ENCODE measurements at regions not wholly inside any gene's neighbourhood (a gene's known extent, or its start where the extent isn't known, plus 50 kb on each side); places are given as distances from the start of the nearest gene placed in this dataset.

GRCh38 chr11:112785149-112785548, 176.1 kb upstream of the NCAM1 start:
- H3K36me3 ChIP-seq (ENCODE audit: control insufficient read depth in 2 of 3, insufficient read depth in 3 of 3, low read length in 3 of 3), result no peaks in the 10 kb centered on the region
- no peaks in the 10 kb centered on the region for H3K4me1 ChIP-seq (ENCODE audit: control insufficient read depth in 2 of 2, insufficient read depth in 2 of 2, low read length in 2 of 2)
- Mint-ChIP-seq H3K4me1 (no peaks in the 10 kb centered on the region), H3K4me3 (no peak overlapping the region), H3K36me3 (no peaks in the 10 kb centered on the region), H3K27ac (no peak overlapping the region), H3K27me3 (peaks cover 0 to 23% (median 9%) of the 10 kb centered on the region in 5 donors), H3K9me3 (peaks cover 0 to 4% (median 0%) of the 10 kb centered on the region in 11 donors)
- ChIA-PET CTCF (no interaction called here), POLR2A (no interaction called here)
- no peak overlapping the region for H3K4me3 ChIP-seq (ENCODE audit: low read length)
- H3K9me3 ChIP-seq (ENCODE audit: control insufficient read depth in 2 of 3, low read length in 3 of 3), result no peaks in the 10 kb centered on the region
- H3K27ac ChIP-seq (ENCODE audit: low read depth, low read length), result no peak overlapping the region
- intact Hi-C loops (cut with micrococcal nuclease), result no loop called here
- ATAC-seq (no peak), DNase-seq (no peak)
- no peaks in the 10 kb centered on the region for H3K27me3 ChIP-seq (ENCODE audit: control insufficient read depth in 2 of 2, insufficient read depth in 2 of 2, low read length in 2 of 2)

DNA sequence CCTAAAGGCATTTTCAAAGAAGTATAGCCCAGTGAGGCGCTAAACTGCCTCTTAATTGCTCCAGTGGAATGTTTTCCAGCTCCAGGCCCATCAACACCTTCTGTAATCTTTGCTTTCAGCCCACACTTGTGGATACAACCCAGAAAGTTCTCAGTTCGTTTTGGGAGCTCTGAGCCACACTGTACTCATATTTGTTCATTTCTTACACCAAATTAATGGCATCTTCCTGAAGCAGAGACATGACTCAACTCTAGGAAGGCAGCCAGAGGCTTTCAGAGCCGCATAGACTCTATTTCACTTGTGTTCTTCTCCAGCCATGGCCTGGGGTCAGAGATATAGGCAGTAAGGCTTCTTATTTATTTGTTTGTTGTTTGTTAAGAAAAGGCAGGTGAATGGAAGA, 175.5 kb upstream of the NCAM1 start:
- no peaks in the 10 kb centered on the region for H3K36me3 Mint-ChIP-seq
- H3K27me3 ChIP-seq (ENCODE audit: control insufficient read depth in 2 of 2, insufficient read depth in 2 of 2, low read length in 2 of 2), result no peaks in the 10 kb centered on the region
- H3K27ac Mint-ChIP-seq, result no peak overlapping the region
- H3K27ac ChIP-seq (ENCODE audit: low read depth, low read length), result no peak overlapping the region
- H3K4me1 ChIP-seq (ENCODE audit: control insufficient read depth in 2 of 2, insufficient read depth in 2 of 2, low read length in 2 of 2), result no peaks in the 10 kb centered on the region
- ATAC-seq (no peak), DNase-seq (no peak)
- ChIA-PET CTCF (no interaction called here), POLR2A (no interaction called here)
- no peaks in the 10 kb centered on the region for H3K9me3 ChIP-seq (ENCODE audit: control insufficient read depth in 2 of 3, low read length in 3 of 3)
- no peaks in the 10 kb centered on the region for H3K4me1 Mint-ChIP-seq
- intact Hi-C loops (cut with micrococcal nuclease), result no loop called here
- peaks cover 2 to 27% (median 8%) of the 10 kb centered on the region in 5 donors for H3K27me3 Mint-ChIP-seq
- no peaks in the 10 kb centered on the region for H3K36me3 ChIP-seq (ENCODE audit: control insufficient read depth in 2 of 3, insufficient read depth in 3 of 3, low read length in 3 of 3)
- H3K4me3 ChIP-seq (ENCODE audit: low read length), result no peak overlapping the region
- no peak overlapping the region for H3K4me3 Mint-ChIP-seq
- H3K9me3 Mint-ChIP-seq, result peaks cover 0 to 4% (median 0%) of the 10 kb centered on the region in 11 donors

- DNase-seq (no peak), ATAC-seq (no peak)
- Mint-ChIP-seq H3K9me3 (peaks cover 0 to 4% (median 0%) of the 10 kb centered on the region in 11 donors), H3K4me1 (no peaks in the 10 kb centered on the region), H3K27me3 (peaks cover 2 to 27% (median 8%) of the 10 kb centered on the region in 5 donors), H3K36me3 (no peaks in the 10 kb centered on the region), H3K27ac (no peak overlapping the region), H3K4me3 (no peak overlapping the region)
- POLR2A ChIA-PET, result no interaction called here
- Histone ChIP-seq H3K4me3 (ENCODE audit: low read length) (no peak overlapping the region), H3K36me3 (ENCODE audit: control insufficient read depth in 2 of 3, insufficient read depth in 3 of 3, low read length in 3 of 3) (no peaks in the 10 kb centered on the region), H3K9me3 (ENCODE audit: control insufficient read depth in 2 of 3, low read length in 3 of 3) (no peaks in the 10 kb centered on the region), H3K27me3 (ENCODE audit: control insufficient read depth in 2 of 2, insufficient read depth in 2 of 2, low read length in 2 of 2) (no peaks in the 10 kb centered on the region), H3K4me1 (ENCODE audit: control insufficient read depth in 2 of 2, insufficient read depth in 2 of 2, low read length in 2 of 2) (no peaks in the 10 kb centered on the region), H3K27ac (ENCODE audit: low read depth, low read length) (no peak overlapping the region)
- CTCF ChIA-PET, result no interaction called here
- intact Hi-C loops (cut with micrococcal nuclease), result no loop called here
These were observed 175.0 kb upstream of the NCAM1 start for GRCh38 chr11:112786196-112786595.

- no peaks in the 10 kb centered on the region for H3K9me3 ChIP-seq (ENCODE audit: control insufficient read depth in 2 of 3, low read length in 3 of 3)
- H3K27me3 ChIP-seq (ENCODE audit: control insufficient read depth in 2 of 2, insufficient read depth in 2 of 2, low read length in 2 of 2), result no peaks in the 10 kb centered on the region
- no peak overlapping the region for H3K27ac ChIP-seq (ENCODE audit: low read depth, low read length)
- H3K4me3 ChIP-seq (ENCODE audit: low read length), result no peak overlapping the region
- Mint-ChIP-seq H3K4me3 (no peak overlapping the region), H3K27me3 (peaks cover 2 to 27% (median 8%) of the 10 kb centered on the region in 5 donors), H3K36me3 (no peaks in the 10 kb centered on the region), H3K9me3 (peaks cover 0 to 4% (median 0%) of the 10 kb centered on the region in 11 donors), H3K4me1 (no peaks in the 10 kb centered on the region), H3K27ac (no peak overlapping the region)
- intact Hi-C loops (cut with micrococcal nuclease), result no loop called here
- ATAC-seq, result no peak
- ChIA-PET CTCF (no interaction called here), POLR2A (interaction anchor here (0.6 kb wide), 1 partner anchor 682 kb away, joined by 6 read pairs; no protein-coding TSS in a partner anchor)
- DNase-seq, result no peak
- no peaks in the 10 kb centered on the region for H3K4me1 ChIP-seq (ENCODE audit: control insufficient read depth in 2 of 2, insufficient read depth in 2 of 2, low read length in 2 of 2)
- H3K36me3 ChIP-seq (ENCODE audit: control insufficient read depth in 2 of 3, insufficient read depth in 3 of 3, low read length in 3 of 3), result no peaks in the 10 kb centered on the region
These were observed 174.2 kb upstream of the NCAM1 start for GRCh38 chr11:112786886-112787530.

- H3K4me1 ChIP-seq (ENCODE audit: control insufficient read depth in 2 of 2, insufficient read depth in 2 of 2, low read length in 2 of 2), result no peaks in the 10 kb centered on the region
- ATAC-seq (no peak), DNase-seq (no peak)
- ChIA-PET CTCF (no interaction called here), POLR2A (no interaction called here)
- H3K4me3 ChIP-seq (ENCODE audit: low read length), result no peak overlapping the region
- Mint-ChIP-seq H3K4me1 (peaks cover 0 to 10% (median 4%) of the 10 kb centered on the region in 7 donors), H3K27me3 (peaks cover 0 to 27% (median 8%) of the 10 kb centered on the region in 5 donors), H3K27ac (no peak overlapping the region), H3K36me3 (no peaks in the 10 kb centered on the region), H3K4me3 (no peak overlapping the region), H3K9me3 (peaks cover 0 to 4% (median 0%) of the 10 kb centered on the region in 11 donors)
- no peaks in the 10 kb centered on the region for H3K27me3 ChIP-seq (ENCODE audit: control insufficient read depth in 2 of 2, insufficient read depth in 2 of 2, low read length in 2 of 2)
- intact Hi-C loops (cut with micrococcal nuclease), result no loop called here
- H3K27ac ChIP-seq (ENCODE audit: low read depth, low read length), result no peak overlapping the region
- H3K9me3 ChIP-seq (ENCODE audit: control insufficient read depth in 2 of 3, low read length in 3 of 3), result no peaks in the 10 kb centered on the region
- no peaks in the 10 kb centered on the region for H3K36me3 ChIP-seq (ENCODE audit: control insufficient read depth in 2 of 3, insufficient read depth in 3 of 3, low read length in 3 of 3)
These were observed 171.7 kb upstream of the NCAM1 start for GRCh38 chr11:112789481-112789880.

DNA sequence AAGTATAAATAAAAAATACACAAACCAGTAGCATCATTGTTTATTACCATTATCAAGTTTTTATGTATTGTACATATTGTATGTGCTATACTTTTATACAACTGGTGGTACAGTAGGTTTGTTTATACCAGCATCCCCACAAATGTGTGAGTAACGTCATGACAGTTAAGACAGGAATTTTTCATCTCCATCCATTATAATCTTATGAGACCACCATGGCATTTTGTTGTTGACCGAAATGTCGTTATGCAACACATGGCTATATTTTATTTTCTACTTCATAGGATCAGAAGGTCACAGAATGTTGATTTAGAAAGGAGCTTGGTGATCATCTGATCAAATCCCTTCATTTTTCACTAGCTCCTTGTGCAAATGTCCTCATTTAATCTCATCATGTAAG, 170.9 kb upstream of the NCAM1 start:
- intact Hi-C loops (cut with micrococcal nuclease), result no loop called here
- peaks cover 0 to 12% (median 4%) of the 10 kb centered on the region in 7 donors for H3K4me1 Mint-ChIP-seq
- Histone ChIP-seq H3K9me3 (ENCODE audit: control insufficient read depth in 2 of 3, low read length in 3 of 3) (no peaks in the 10 kb centered on the region), H3K27ac (ENCODE audit: low read depth, low read length) (no peak overlapping the region), H3K36me3 (ENCODE audit: control insufficient read depth in 2 of 3, insufficient read depth in 3 of 3, low read length in 3 of 3) (no peaks in the 10 kb centered on the region), H3K27me3 (ENCODE audit: control insufficient read depth in 2 of 2, insufficient read depth in 2 of 2, low read length in 2 of 2) (no peaks in the 10 kb centered on the region), H3K4me1 (ENCODE audit: control insufficient read depth in 2 of 2, insufficient read depth in 2 of 2, low read length in 2 of 2) (no peaks in the 10 kb centered on the region), H3K4me3 (ENCODE audit: low read length) (no peak overlapping the region)
- H3K4me3 Mint-ChIP-seq, result no peak overlapping the region
- H3K27ac Mint-ChIP-seq, result no peak overlapping the region
- peaks cover 0 to 4% (median 0%) of the 10 kb centered on the region in 11 donors for H3K9me3 Mint-ChIP-seq
- CTCF ChIA-PET, result no interaction called here
- H3K36me3 Mint-ChIP-seq, result no peaks in the 10 kb centered on the region
- POLR2A ChIA-PET, result no interaction called here
- ATAC-seq, result no peak
- peaks cover 0 to 26% (median 8%) of the 10 kb centered on the region in 5 donors for H3K27me3 Mint-ChIP-seq
- DNase-seq, result no peak

- POLR2A ChIA-PET, result interaction anchor here (0.7 kb wide), 1 partner anchor 10 kb away, joined by 5 read pairs; no protein-coding TSS in a partner anchor
- Histone ChIP-seq H3K36me3 (ENCODE audit: control insufficient read depth in 2 of 3, insufficient read depth in 3 of 3, low read length in 3 of 3) (no peaks in the 10 kb centered on the region), H3K27me3 (ENCODE audit: control insufficient read depth in 2 of 2, insufficient read depth in 2 of 2, low read length in 2 of 2) (no peaks in the 10 kb centered on the region), H3K9me3 (ENCODE audit: control insufficient read depth in 2 of 3, low read length in 3 of 3) (no peaks in the 10 kb centered on the region), H3K4me3 (ENCODE audit: low read length) (no peak overlapping the region), H3K4me1 (ENCODE audit: control insufficient read depth in 2 of 2, insufficient read depth in 2 of 2, low read length in 2 of 2) (no peaks in the 10 kb centered on the region), H3K27ac (ENCODE audit: low read depth, low read length) (no peak overlapping the region)
- Mint-ChIP-seq H3K4me1 (peaks cover 0 to 12% (median 4%) of the 10 kb centered on the region in 7 donors), H3K36me3 (no peaks in the 10 kb centered on the region), H3K9me3 (peaks cover 0 to 4% (median 0%) of the 10 kb centered on the region in 11 donors), H3K27ac (no peak overlapping the region), H3K27me3 (peaks cover 4 to 15% (median 6%) of the 10 kb centered on the region in 5 donors), H3K4me3 (no peak overlapping the region)
- intact Hi-C loops (cut with micrococcal nuclease), result no loop called here
- DNase-seq (no peak), ATAC-seq (no peak)
- CTCF ChIA-PET, result no interaction called here
These were observed 169.2 kb upstream of the NCAM1 start for GRCh38 chr11:112792070-112792469.
